CD4-positive, alpha-beta T cell treated with Interleukin-6 at 100 ng/mL for 8 hours (primary cell): ENCODE measurements at regions not wholly inside any gene's neighbourhood (a gene's known extent, or its start where the extent isn't known, plus 50 kb on each side); places are given as distances from the start of the nearest gene placed in this dataset.
"Not testable (repeated sequence)": the region's sequence is repeated elsewhere in the genome, so short reads cannot be mapped to it uniquely, and the experiment has no call there.

Experiments
- DNase-seq: peaks from one replicate; pipeline ENCODE4 v3.0.0-alpha.2; 2020; ENCODE audit warnings: mixed read lengths, low spot score

GRCh38 chr1:82143108-82143833 is 342.5 kb downstream of the ADGRL2 start:
- DNase-seq, result no peak

GRCh38 chr1:82141390-82141789 is 340.7 kb downstream of the ADGRL2 start:
- DNase-seq, result no peak

- no peak for DNase-seq
These were observed 339.2 kb downstream of the ADGRL2 start for GRCh38 chr1:82139751-82140468.

GRCh38 chr1:82136351-82136750 is 335.6 kb downstream of the ADGRL2 start:
- not testable (repeated sequence) for DNase-seq

GRCh38 chr1:82125866-82126265 is 325.1 kb downstream of the ADGRL2 start:
- no peak for DNase-seq

- no peak for DNase-seq
These were observed 324.4 kb downstream of the ADGRL2 start for GRCh38 chr1:82125119-82125518.

GRCh38 chr1:82121421-82121820 is 320.7 kb downstream of the ADGRL2 start:
- no peak for DNase-seq

- no peak for DNase-seq
These were observed 315.4 kb downstream of the ADGRL2 start for GRCh38 chr1:82116105-82116504.

- no peak for DNase-seq
These were observed 314.2 kb downstream of the ADGRL2 start for GRCh38 chr1:82114887-82115286.

GRCh38 chr1:82110366-82111254 is 309.9 kb downstream of the ADGRL2 start:
- no peak for DNase-seq

GRCh38 chr1:82108843-82109242 is 308.1 kb downstream of the ADGRL2 start:
- no peak for DNase-seq

- DNase-seq, result no peak
These were observed 305.9 kb downstream of the ADGRL2 start for GRCh38 chr1:82106672-82107071.

GRCh38 chr1:82099170-82099569 is 298.4 kb downstream of the ADGRL2 start:
- no peak for DNase-seq

- DNase-seq, result no peak
These were observed 293.4 kb downstream of the ADGRL2 start for GRCh38 chr1:82094136-82094535.

- no peak for DNase-seq
These were observed 291.0 kb downstream of the ADGRL2 start for GRCh38 chr1:82091729-82092128.

GRCh38 chr1:82091265-82091664 is 290.5 kb downstream of the ADGRL2 start:
- no peak for DNase-seq

GRCh38 chr1:82090104-82090503 is 289.4 kb downstream of the ADGRL2 start:
- no peak for DNase-seq

GRCh38 chr1:82086739-82087138 is 286.0 kb downstream of the ADGRL2 start:
- DNase-seq, result no peak

GRCh38 chr1:82079607-82080006 is 278.9 kb downstream of the ADGRL2 start:
- DNase-seq, result no peak

- DNase-seq, result no peak
These were observed 272.9 kb downstream of the ADGRL2 start for GRCh38 chr1:82073659-82074058.

- DNase-seq, result no peak
These were observed 272.3 kb downstream of the ADGRL2 start for GRCh38 chr1:82073071-82073470.

- DNase-seq, result no peak
These were observed 265.2 kb downstream of the ADGRL2 start for GRCh38 chr1:82065916-82066315.

GRCh38 chr1:82064691-82065090 is 264.0 kb downstream of the ADGRL2 start:
- DNase-seq, result no peak
